ENCODE measurements at regions not wholly inside any gene's neighbourhood (a gene's known extent, or its start where the extent isn't known, plus 50 kb on each side); places are given as distances from the start of the nearest gene placed in this dataset.

- TF ChIP-seq CTCF (IDR thresholded peaks at IDR 0.05) (no peak), EP300 (IDR thresholded peaks at IDR 0.05) (no peak), POLR2A (IDR thresholded peaks at IDR 0.05) (no peak), POLR2AphosphoS5 (IDR thresholded peaks at IDR 0.05) (no peak)
Measured at GRCh38 chr11:116119158-116119557, 614.9 kb upstream of the CADM1 start.

All from suprapubic skin (tissue), 4 donors.